NCI-H524 treated with DMSO at 0.1 percent for 48 hours (cell line): ENCODE measurements at regions not wholly inside any gene's neighbourhood (a gene's known extent, or its start where the extent isn't known, plus 50 kb on each side); places are given as distances from the start of the nearest gene placed in this dataset.

Experiments used
- DNase-seq: peaks from one replicate; lab custom pipeline; 2025; lab: John Stamatoyannopoulos, UW

- DNase-seq: no peak
Measured at GRCh38 chr7:4612939-4613841, 68.9 kb upstream of the FOXK1 start.

DNA sequence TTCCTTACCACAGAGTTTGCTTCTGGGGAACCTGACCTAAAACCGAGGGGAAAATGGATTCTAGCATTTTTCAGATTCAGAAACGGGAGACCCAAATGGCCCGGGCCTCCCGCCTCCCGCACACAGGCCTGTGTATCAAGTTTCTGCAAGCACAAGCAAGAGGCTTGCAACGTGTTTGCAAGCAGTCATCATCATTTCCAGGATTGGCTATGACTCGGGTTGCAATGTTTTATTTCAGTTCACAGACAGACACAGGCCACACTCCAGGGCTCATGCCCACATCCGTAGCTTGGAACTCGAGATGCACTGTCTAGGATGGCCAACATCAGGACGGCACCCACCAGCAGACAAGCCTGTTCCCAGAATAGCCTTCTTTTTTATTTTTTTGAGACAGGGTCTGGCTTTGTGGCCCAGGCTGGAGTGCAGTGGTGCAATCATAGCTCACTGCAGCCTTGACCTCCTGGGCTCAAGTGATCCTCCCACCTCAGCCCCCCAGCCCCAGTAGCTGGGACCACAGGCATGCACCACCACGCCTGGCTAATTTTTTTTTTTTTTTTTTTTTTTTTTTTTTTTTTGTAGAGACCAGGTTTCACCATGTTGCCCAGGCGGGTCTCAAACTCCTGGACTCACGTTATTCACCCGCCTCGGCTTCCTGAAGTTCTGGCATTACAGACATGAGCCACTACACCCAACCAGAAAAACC lies 68.1 kb upstream of the FOXK1 start:
- DNase-seq: no peak

DNA sequence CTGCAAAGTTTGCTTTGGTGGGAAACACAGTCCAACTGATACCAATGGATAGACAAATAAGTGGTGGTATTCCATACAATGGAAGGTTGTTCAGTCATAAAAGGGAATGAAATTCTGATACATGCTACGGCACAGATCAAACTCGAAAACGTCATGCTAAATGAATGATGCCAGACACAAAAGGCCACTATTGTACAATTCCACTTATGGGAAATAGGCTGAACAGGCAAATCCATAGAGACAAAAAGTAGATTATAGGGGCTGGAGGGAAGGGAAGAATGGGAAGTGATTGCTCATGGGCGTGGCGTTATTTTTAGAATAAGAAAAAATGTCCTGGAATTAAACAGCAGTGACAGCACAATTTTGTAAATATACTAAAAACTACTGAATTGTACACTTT lies 66.0 kb upstream of the FOXK1 start:
- no peak for DNase-seq

DNA sequence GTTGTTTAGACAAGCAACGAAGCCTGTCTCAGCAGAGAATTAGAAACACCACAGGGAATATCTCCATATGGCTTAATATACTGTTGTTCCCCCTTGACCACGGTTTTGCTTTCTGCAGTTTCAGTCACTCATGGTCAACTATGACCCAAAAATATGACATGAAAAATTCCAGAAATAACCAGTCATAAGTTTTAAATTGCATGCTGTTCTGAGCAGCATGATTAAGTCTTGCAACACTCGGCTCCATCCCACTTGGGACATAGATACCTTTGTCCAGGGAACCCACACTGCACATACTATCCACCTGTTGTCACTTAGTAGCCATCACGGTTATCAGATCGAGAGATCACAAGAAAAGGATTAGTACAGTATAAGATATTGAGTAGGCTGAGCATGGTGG lies 60.7 kb upstream of the FOXK1 start:
- no peak for DNase-seq

DNA sequence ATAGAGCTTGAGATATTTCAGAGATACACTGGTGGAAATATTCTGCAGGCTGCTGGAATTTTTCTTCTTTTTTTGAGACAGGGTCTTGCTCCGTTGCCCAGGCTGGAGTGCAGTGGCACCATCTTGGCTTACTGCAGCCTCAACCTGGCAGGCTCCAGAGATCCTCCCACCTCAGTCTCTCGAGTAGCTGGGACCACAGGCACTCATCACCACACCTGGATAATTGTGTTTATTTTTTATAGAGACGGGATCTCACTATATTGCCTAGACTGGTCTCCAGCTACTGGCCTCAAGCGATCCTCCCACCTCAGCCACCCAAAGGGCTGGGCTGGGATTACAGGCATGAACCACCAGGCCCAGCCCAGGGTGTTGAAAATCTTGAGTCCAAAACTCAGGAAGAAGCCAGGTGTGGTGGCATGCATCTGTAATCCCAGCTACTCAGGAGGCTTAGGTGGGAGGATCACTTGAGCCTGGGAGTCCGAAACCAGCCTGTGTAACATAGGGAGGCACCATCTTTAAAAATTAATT lies 55.7 kb upstream of the FOXK1 start:
- DNase-seq: no peak

DNA sequence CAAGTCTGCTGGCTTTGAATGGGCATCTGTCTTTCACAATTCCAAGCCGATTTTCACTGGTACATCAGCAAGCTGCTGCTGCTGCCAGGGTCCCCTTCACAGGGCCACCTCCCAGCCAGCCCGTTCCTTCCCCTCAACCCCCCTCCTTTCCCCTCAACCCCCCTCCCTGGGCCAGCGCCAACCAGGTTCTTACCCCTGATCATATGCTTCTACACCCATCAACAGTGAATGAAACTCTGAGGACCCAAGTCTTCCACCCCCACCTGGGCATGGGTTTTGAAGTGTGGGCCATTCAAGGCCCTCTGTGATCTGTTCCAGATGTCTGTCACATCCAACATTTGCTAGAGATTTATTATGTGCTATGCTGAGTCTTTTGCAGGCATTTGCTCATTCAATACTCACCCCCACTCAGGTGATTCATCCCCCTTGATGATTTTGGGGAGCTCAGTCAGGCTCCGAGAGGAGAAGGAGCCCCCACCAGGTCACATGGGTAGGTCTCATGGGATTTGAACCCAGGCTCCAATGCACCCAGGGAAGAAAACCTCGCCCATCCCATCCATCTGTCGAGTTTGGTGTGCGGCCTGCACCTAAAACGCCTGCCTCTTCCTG lies 52.7 kb upstream of the FOXK1 start:
- DNase-seq: no peak

GRCh38 chr7:4631380-4632179 lies 50.5 kb upstream of the FOXK1 start:
- peak; percentile 27 for DNase-seq
